Esophagus muscularis mucosa (tissue), 4 donors: ENCODE measurements at regions not wholly inside any gene's neighbourhood (a gene's known extent, or its start where the extent isn't known, plus 50 kb on each side); places are given as distances from the start of the nearest gene placed in this dataset.

Source experiments
- CTCF ChIP-seq, 3 experiments: fragments of 200-600 bp in 2 of 3; fragments of 450-650 bp in 1 of 3; sonication (generic) in 2 of 3; IDR thresholded peaks; one replicate each; pipeline ENCODE4 v1.5.1; 2017 to 2019; ENCODE audit warnings: antibody characterized with exemption in 3 of 3, mild to moderate bottlenecking in 2 of 3, moderate library complexity in 1 of 3
- EP300 ChIP-seq: sonication (generic); formaldehyde crosslinking; IDR thresholded peaks from one replicate; pipeline ENCODE4 v1.6.1; 2017; ENCODE audit warnings: antibody characterized with exemption
- POLR2A ChIP-seq: fragments of 450-650 bp; IDR thresholded peaks from one replicate; pipeline ENCODE4 v1.6.1; 2017; ENCODE audit warnings: antibody characterized with exemption, moderate library complexity, mild to moderate bottlenecking, low read depth
- POLR2AphosphoS5 ChIP-seq, 2 donors: sonication (generic); formaldehyde crosslinking; IDR thresholded peaks; one replicate each; pipeline ENCODE4 v1.6.1; 2017; ENCODE audit warnings: antibody characterized with exemption in 2 of 2

- TF ChIP-seq CTCF (IDR thresholded peaks at IDR 0.05), result no peak
- TF ChIP-seq EP300, result no peak
- no peak for TF ChIP-seq POLR2AphosphoS5 (IDR thresholded peaks at IDR 0.05)
- no peak for TF ChIP-seq POLR2A
Measured at GRCh38 chr2:83703598-83703997, 755.5 kb downstream of the SUCLG1 start.
